OCI-LY7 (cell line): ENCODE measurements at regions not wholly inside any gene's neighbourhood (a gene's known extent, or its start where the extent isn't known, plus 50 kb on each side); places are given as distances from the start of the nearest gene placed in this dataset.

Experiments
- CTCF ChIP-seq: fragments of 200-600 bp; sonication (generic); conservative IDR thresholded peaks from 2 replicates; pipeline ENCODE4 v1.5.1; 2014; ENCODE audit warnings: mild to moderate bottlenecking, antibody characterized with exemption, low read length, moderate library complexity, mixed read lengths
- EZH2phosphoT487 ChIP-seq: fragments of 200-600 bp; sonication (generic); IDR thresholded peaks from 2 replicates; pipeline ENCODE4 v1.6.1; 2018; ENCODE audit warnings: low read depth, borderline replicate concordance, mild to moderate bottlenecking, mixed run types, antibody characterized with exemption, low read length, moderate library complexity, mixed read lengths

GRCh38 chr6:47159763-47160162 lies 117.6 kb upstream of the ADGRF1 start:
- TF ChIP-seq CTCF, result no peak
- no peak for TF ChIP-seq EZH2phosphoT487
